Caco-2 (cell line): ENCODE measurements at regions not wholly inside any gene's neighbourhood (a gene's known extent, or its start where the extent isn't known, plus 50 kb on each side); places are given as distances from the start of the nearest gene placed in this dataset.

Source experiments
- BruUV-seq: library from RNA; stranded (reverse); fragments of 400-500 nt; replicated peaks from 2 replicates; lab custom pipeline; 2021; lab: Mats Ljungman, UMichigan
- CTCF ChIA-PET: fragments of 300-600 bp; sonication (Branson Sonifier 250); formaldehyde crosslinking; loops from one replicate; lab custom pipeline; 2022; ENCODE audit warnings: antibody characterized with exemption; lab: Charles Lee
- POLR2A ChIA-PET: fragments of 300-600 bp; sonication (Branson Sonifier 250); formaldehyde crosslinking; loops from one replicate; lab custom pipeline; 2022; ENCODE audit warnings: antibody characterized with exemption; lab: Charles Lee
- DNase-seq, 2 experiments: peaks; one replicate each; pipeline versions ENCODE4 v3.0.0 to v3.0.0-alpha.2; 2020 to 2022
- H3K27me3 ChIP-seq: replicated peaks from 2 replicates; pipeline ENCODE4 v1.6.0; 2011; ENCODE audit warnings: low read length; ENCODE audit not compliant: control insufficient read depth, insufficient read depth
- H3K36me3 ChIP-seq: 2 replicates; pipeline ENCODE4 v1.5.1; 2011; ENCODE audit warnings: low read length; ENCODE audit not compliant: control insufficient read depth, insufficient read depth
- H3K4me1 ChIP-seq: fragments of 250-450 bp; sonication (Bioruptor Pico); 2 replicates; pipeline ENCODE4 v1.5.1; 2020; ENCODE audit warnings: mild to moderate bottlenecking
- H3K4me3 ChIP-seq: 2 replicates; pipeline ENCODE4 v1.5.1; 2011; ENCODE audit warnings: low read depth, mild to moderate bottlenecking, control low read depth, low read length
- H3K9me3 ChIP-seq: fragments of 250-450 bp; sonication (Bioruptor Pico); 2 replicates; pipeline ENCODE4 v1.5.1; 2020; ENCODE audit warnings: mild to moderate bottlenecking, moderate library complexity
- H3K27ac Mint-ChIP-seq: one replicate; pipeline ENCODE4 v1.8.0; 2022; ENCODE audit warnings: mixed read lengths; ENCODE audit not compliant: unreplicated experiment
- H3K27me3 Mint-ChIP-seq: one replicate; pipeline ENCODE4 v1.8.0; 2022; ENCODE audit warnings: mixed read lengths; ENCODE audit not compliant: insufficient read depth, unreplicated experiment
- H3K36me3 Mint-ChIP-seq: one replicate; pipeline ENCODE4 v1.8.0; 2022; ENCODE audit warnings: mild to moderate bottlenecking, mixed read lengths; ENCODE audit not compliant: insufficient read depth, unreplicated experiment
- H3K4me1 Mint-ChIP-seq: one replicate; pipeline ENCODE4 v1.8.0; 2022; ENCODE audit warnings: low read depth, mixed read lengths; ENCODE audit not compliant: unreplicated experiment
- H3K4me3 Mint-ChIP-seq: one replicate; pipeline ENCODE4 v1.8.0; 2022; ENCODE audit warnings: mild to moderate bottlenecking, moderate library complexity, mixed read lengths; ENCODE audit not compliant: unreplicated experiment
- H3K9me3 Mint-ChIP-seq: one replicate; pipeline ENCODE4 v1.8.0; 2022; ENCODE audit warnings: mixed read lengths; ENCODE audit not compliant: unreplicated experiment
- CTCF ChIP-seq, 2 experiments: fragments of 200-600 bp in 1 of 2; IDR thresholded peaks; 1 replicate in 1 of 2; 2 replicates in 1 of 2; pipeline versions ENCODE4 v1.5.1 to v1.8.0; 2011 to 2022; ENCODE audit warnings: antibody characterized with exemption in 1 of 2, control low read depth in 1 of 2, inconsistent platforms in 1 of 2, low read depth in 1 of 2, low read length in 1 of 2, mild to moderate bottlenecking in 1 of 2, moderate library complexity in 1 of 2; ENCODE audit not compliant: insufficient read depth in 1 of 2, severe bottlenecking in 1 of 2, unreplicated experiment in 1 of 2
- intact Hi-C: fragments of 100-400 bp; cut with micrococcal nuclease; formaldehyde crosslinking; loops from one replicate; pipeline ENCODE4 v1.10.0; 2022; ENCODE audit not compliant: unreplicated experiment

- no peak for DNase-seq
- Mint-ChIP-seq H3K4me1 (no peaks in the 10 kb centered on the region), H3K9me3 (no peaks in the 10 kb centered on the region), H3K27me3 (peaks cover 18% of the 10 kb centered on the region), H3K27ac (no peak overlapping the region), H3K36me3 (no peaks in the 10 kb centered on the region), H3K4me3 (no peak overlapping the region)
- H3K36me3 ChIP-seq: no peaks in the 10 kb centered on the region
- H3K4me3 ChIP-seq: no peak overlapping the region
- no peaks in the 10 kb centered on the region; the same call in 1 of the 2 replicates for H3K4me1 ChIP-seq
- ChIA-PET CTCF (no interaction called here), POLR2A (no interaction called here)
- no TSS peak for BruUV-seq
- no peaks in the 10 kb centered on the region for H3K9me3 ChIP-seq
- intact Hi-C loops: no loop called here
- TF ChIP-seq CTCF (IDR thresholded peaks at IDR 0.05; ENCODE audit: insufficient read depth in 1 of 2, low read depth in 1 of 2, low read length in 1 of 2, severe bottlenecking in 1 of 2, unreplicated experiment in 1 of 2): no peak
- no peaks in the 10 kb centered on the region; the same call in 1 of the 2 replicates for H3K27me3 ChIP-seq
These were observed 68.2 kb upstream of the FAM181A start for GRCh38 chr14:93858896-93859295.

- Histone ChIP-seq H3K9me3 (no peaks in the 10 kb centered on the region), H3K4me1 (no peaks in the 10 kb centered on the region), H3K27me3 (no peaks in the 10 kb centered on the region; the same call in 1 of the 2 replicates), H3K36me3 (no peaks in the 10 kb centered on the region), H3K4me3 (no peak overlapping the region)
- BruUV-seq: no TSS peak
- intact Hi-C loops: no loop called here
- no peaks in the 10 kb centered on the region for H3K4me1 Mint-ChIP-seq
- POLR2A ChIA-PET: no interaction called here
- H3K9me3 Mint-ChIP-seq: no peaks in the 10 kb centered on the region
- no peak overlapping the region for H3K4me3 Mint-ChIP-seq
- no peak overlapping the region for H3K27ac Mint-ChIP-seq
- no peak for DNase-seq
- no peaks in the 10 kb centered on the region for H3K36me3 Mint-ChIP-seq
- TF ChIP-seq CTCF (IDR thresholded peaks at IDR 0.05; ENCODE audit: insufficient read depth in 1 of 2, low read depth in 1 of 2, low read length in 1 of 2, severe bottlenecking in 1 of 2, unreplicated experiment in 1 of 2): no peak
- CTCF ChIA-PET: no interaction called here
- peaks cover 18% of the 10 kb centered on the region for H3K27me3 Mint-ChIP-seq
These were observed 69.4 kb upstream of the PRIMA1 start for GRCh38 chr14:93857500-93858283.

GRCh38 chr14:93857081-93857480 is 68.8 kb upstream of the PRIMA1 start:
- H3K4me3 Mint-ChIP-seq: no peak overlapping the region
- no peaks in the 10 kb centered on the region for H3K9me3 ChIP-seq
- H3K27ac Mint-ChIP-seq: no peak overlapping the region
- no peaks in the 10 kb centered on the region for H3K9me3 Mint-ChIP-seq
- POLR2A ChIA-PET: no interaction called here
- no peak for TF ChIP-seq CTCF (IDR thresholded peaks at IDR 0.05; ENCODE audit: insufficient read depth in 1 of 2, low read depth in 1 of 2, low read length in 1 of 2, severe bottlenecking in 1 of 2, unreplicated experiment in 1 of 2)
- H3K27me3 ChIP-seq: no peaks in the 10 kb centered on the region; the same call in 1 of the 2 replicates
- H3K4me1 Mint-ChIP-seq: no peaks in the 10 kb centered on the region
- H3K27me3 Mint-ChIP-seq: peaks cover 23% of the 10 kb centered on the region
- no TSS peak for BruUV-seq
- CTCF ChIA-PET: no interaction called here
- H3K36me3 ChIP-seq: no peaks in the 10 kb centered on the region
- no peak for DNase-seq
- H3K4me1 ChIP-seq: no peaks in the 10 kb centered on the region
- H3K4me3 ChIP-seq: no peak overlapping the region
- intact Hi-C loops: no loop called here
- H3K36me3 Mint-ChIP-seq: no peaks in the 10 kb centered on the region
